ENCODE measurements at regions not wholly inside any gene's neighbourhood (a gene's known extent, or its start where the extent isn't known, plus 50 kb on each side); places are given as distances from the start of the nearest gene placed in this dataset.

GRCh38 chr12:65539023-65539422 is 260.5 kb downstream of the MSRB3 start:
- WGBS, 2 donors = 80 to 83% methylated on average over 1 of the region's 1 CpG
- Histone ChIP-seq H3K27me3 (ENCODE audit: control insufficient read depth in 1 of 2, insufficient read depth in 2 of 2, low read length in 2 of 2) (no peaks in the 10 kb centered on the region), H3K4me3 (ENCODE audit: low read depth in 1 of 2, low read length in 2 of 2) (no peak overlapping the region), H3K9me3 (ENCODE audit: control insufficient read depth in 2 of 2, insufficient read depth in 1 of 2, low read depth in 1 of 2, low read length in 1 of 2) (peaks cover 0 to 2% of the 10 kb centered on the region in 2 donors), H3K4me1 (ENCODE audit: control insufficient read depth in 2 of 2, insufficient read depth in 2 of 2, low read length in 1 of 2) (no peaks in the 10 kb centered on the region), H3K36me3 (ENCODE audit: control insufficient read depth in 2 of 2, insufficient read depth in 2 of 2, low read length in 1 of 2) (no peaks in the 10 kb centered on the region), H3K27ac (ENCODE audit: low read depth in 2 of 2, low read length in 1 of 2) (no peak overlapping the region)

- Histone ChIP-seq H3K27me3 (ENCODE audit: control insufficient read depth in 1 of 2, insufficient read depth in 2 of 2, low read length in 2 of 2) (no peaks in the 10 kb centered on the region), H3K9me3 (ENCODE audit: control insufficient read depth in 2 of 2, insufficient read depth in 1 of 2, low read depth in 1 of 2, low read length in 1 of 2) (peaks cover 0 to 2% of the 10 kb centered on the region in 2 donors), H3K36me3 (ENCODE audit: control insufficient read depth in 2 of 2, insufficient read depth in 2 of 2, low read length in 1 of 2) (no peaks in the 10 kb centered on the region), H3K4me3 (ENCODE audit: low read depth in 1 of 2, low read length in 2 of 2) (no peak overlapping the region), H3K4me1 (ENCODE audit: control insufficient read depth in 2 of 2, insufficient read depth in 2 of 2, low read length in 1 of 2) (no peaks in the 10 kb centered on the region), H3K27ac (ENCODE audit: low read depth in 2 of 2, low read length in 1 of 2) (no peak overlapping the region)
- 91 to 94% methylated on average over 1 of the region's 1 CpG for WGBS, 2 donors
These were observed 261.7 kb downstream of the MSRB3 start for GRCh38 chr12:65540140-65540539.

GRCh38 chr12:65546528-65546927 is 268.0 kb downstream of the MSRB3 start:
- Histone ChIP-seq H3K9me3 (ENCODE audit: control insufficient read depth in 2 of 2, insufficient read depth in 1 of 2, low read depth in 1 of 2, low read length in 1 of 2) (no peaks in the 10 kb centered on the region), H3K4me3 (ENCODE audit: low read depth in 1 of 2, low read length in 2 of 2) (no peak overlapping the region), H3K27me3 (ENCODE audit: control insufficient read depth in 1 of 2, insufficient read depth in 2 of 2, low read length in 2 of 2) (no peaks in the 10 kb centered on the region), H3K27ac (ENCODE audit: low read depth in 2 of 2, low read length in 1 of 2) (no peak overlapping the region), H3K36me3 (ENCODE audit: control insufficient read depth in 2 of 2, insufficient read depth in 2 of 2, low read length in 1 of 2) (no peaks in the 10 kb centered on the region), H3K4me1 (ENCODE audit: control insufficient read depth in 2 of 2, insufficient read depth in 2 of 2, low read length in 1 of 2) (no peaks in the 10 kb centered on the region)
- WGBS, 2 donors = 76 to 87% methylated on average over 4 of the region's 4 CpGs

- WGBS, 2 donors = 24% methylated on average over 22 of the region's 22 CpGs
- no peak overlapping the region for H3K4me3 ChIP-seq (ENCODE audit: low read depth in 1 of 2, low read length in 2 of 2)
- H3K9me3 ChIP-seq (ENCODE audit: control insufficient read depth in 2 of 2, insufficient read depth in 1 of 2, low read depth in 1 of 2, low read length in 1 of 2) = no peaks in the 10 kb centered on the region
- H3K4me1 ChIP-seq (ENCODE audit: control insufficient read depth in 2 of 2, insufficient read depth in 2 of 2, low read length in 1 of 2) = no peaks in the 10 kb centered on the region
- no peaks in the 10 kb centered on the region for H3K27me3 ChIP-seq (ENCODE audit: control insufficient read depth in 1 of 2, insufficient read depth in 2 of 2, low read length in 2 of 2)
- no peaks in the 10 kb centered on the region for H3K36me3 ChIP-seq (ENCODE audit: control insufficient read depth in 2 of 2, insufficient read depth in 2 of 2, low read length in 1 of 2)
- no peak overlapping the region for H3K27ac ChIP-seq (ENCODE audit: low read depth in 2 of 2, low read length in 1 of 2)
These were observed 267.4 kb upstream of the HMGA2 start for GRCh38 chr12:65556676-65557437.

GRCh38 chr12:65557438-65558181 is 266.7 kb upstream of the HMGA2 start:
- Histone ChIP-seq H3K27me3 (ENCODE audit: control insufficient read depth in 1 of 2, insufficient read depth in 2 of 2, low read length in 2 of 2) (no peaks in the 10 kb centered on the region), H3K27ac (ENCODE audit: low read depth in 2 of 2, low read length in 1 of 2) (no peak overlapping the region), H3K4me3 (ENCODE audit: low read depth in 1 of 2, low read length in 2 of 2) (no peak overlapping the region), H3K4me1 (ENCODE audit: control insufficient read depth in 2 of 2, insufficient read depth in 2 of 2, low read length in 1 of 2) (no peaks in the 10 kb centered on the region), H3K36me3 (ENCODE audit: control insufficient read depth in 2 of 2, insufficient read depth in 2 of 2, low read length in 1 of 2) (no peaks in the 10 kb centered on the region), H3K9me3 (ENCODE audit: control insufficient read depth in 2 of 2, insufficient read depth in 1 of 2, low read depth in 1 of 2, low read length in 1 of 2) (no peaks in the 10 kb centered on the region)
- WGBS, 2 donors = 66 to 77% methylated on average over 3 of the region's 3 CpGs

GRCh38 chr12:65560286-65560685 is 264.0 kb upstream of the HMGA2 start:
- Histone ChIP-seq H3K9me3 (ENCODE audit: control insufficient read depth in 2 of 2, insufficient read depth in 1 of 2, low read depth in 1 of 2, low read length in 1 of 2) (no peaks in the 10 kb centered on the region), H3K27me3 (ENCODE audit: control insufficient read depth in 1 of 2, insufficient read depth in 2 of 2, low read length in 2 of 2) (no peaks in the 10 kb centered on the region), H3K4me3 (ENCODE audit: low read depth in 1 of 2, low read length in 2 of 2) (no peak overlapping the region), H3K36me3 (ENCODE audit: control insufficient read depth in 2 of 2, insufficient read depth in 2 of 2, low read length in 1 of 2) (no peaks in the 10 kb centered on the region), H3K4me1 (ENCODE audit: control insufficient read depth in 2 of 2, insufficient read depth in 2 of 2, low read length in 1 of 2) (no peaks in the 10 kb centered on the region), H3K27ac (ENCODE audit: low read depth in 2 of 2, low read length in 1 of 2) (no peak overlapping the region)
- WGBS, 2 donors = 87 to 89% methylated on average over 2 of the region's 2 CpGs

GRCh38 chr12:65561798-65562382 is 262.4 kb upstream of the HMGA2 start:
- H3K9me3 ChIP-seq (ENCODE audit: control insufficient read depth in 2 of 2, insufficient read depth in 1 of 2, low read depth in 1 of 2, low read length in 1 of 2) = no peaks in the 10 kb centered on the region
- 84 to 87% methylated on average over 8 of the region's 8 CpGs for WGBS, 2 donors
- H3K27ac ChIP-seq (ENCODE audit: low read depth in 2 of 2, low read length in 1 of 2) = no peak overlapping the region
- no peak overlapping the region for H3K4me3 ChIP-seq (ENCODE audit: low read depth in 1 of 2, low read length in 2 of 2)
- no peaks in the 10 kb centered on the region for H3K27me3 ChIP-seq (ENCODE audit: control insufficient read depth in 1 of 2, insufficient read depth in 2 of 2, low read length in 2 of 2)
- H3K4me1 ChIP-seq (ENCODE audit: control insufficient read depth in 2 of 2, insufficient read depth in 2 of 2, low read length in 1 of 2) = no peaks in the 10 kb centered on the region
- no peaks in the 10 kb centered on the region for H3K36me3 ChIP-seq (ENCODE audit: control insufficient read depth in 2 of 2, insufficient read depth in 2 of 2, low read length in 1 of 2)

- Histone ChIP-seq H3K27ac (ENCODE audit: low read depth in 2 of 2, low read length in 1 of 2) (no peak overlapping the region), H3K4me1 (ENCODE audit: control insufficient read depth in 2 of 2, insufficient read depth in 2 of 2, low read length in 1 of 2) (no peaks in the 10 kb centered on the region)
- WGBS, 2 donors = 55 to 67% methylated on average over 11 of the region's 11 CpGs
These were observed 258.4 kb upstream of the HMGA2 start for GRCh38 chr12:65565601-65566560.

GRCh38 chr12:65566751-65567150 is 257.5 kb upstream of the HMGA2 start:
- H3K9me3 ChIP-seq (ENCODE audit: control insufficient read depth in 2 of 2, insufficient read depth in 1 of 2, low read depth in 1 of 2, low read length in 1 of 2) = no peaks in the 10 kb centered on the region
- H3K27me3 ChIP-seq (ENCODE audit: control insufficient read depth in 1 of 2, insufficient read depth in 2 of 2, low read length in 2 of 2) = no peaks in the 10 kb centered on the region
- no peak overlapping the region for H3K27ac ChIP-seq (ENCODE audit: low read depth in 2 of 2, low read length in 1 of 2)
- H3K4me1 ChIP-seq (ENCODE audit: control insufficient read depth in 2 of 2, insufficient read depth in 2 of 2, low read length in 1 of 2) = no peaks in the 10 kb centered on the region
- no peak overlapping the region for H3K4me3 ChIP-seq (ENCODE audit: low read depth in 1 of 2, low read length in 2 of 2)
- 47 to 59% methylated on average over 1 of the region's 1 CpG for WGBS, 2 donors
- no peaks in the 10 kb centered on the region for H3K36me3 ChIP-seq (ENCODE audit: control insufficient read depth in 2 of 2, insufficient read depth in 2 of 2, low read length in 1 of 2)

More at GRCh38 chr12:65565601-65566560, 258.4 kb upstream of the HMGA2 start:
- Histone ChIP-seq H3K27me3 (ENCODE audit: control insufficient read depth in 1 of 2, insufficient read depth in 2 of 2, low read length in 2 of 2) (no peaks in the 10 kb centered on the region), H3K9me3 (ENCODE audit: control insufficient read depth in 2 of 2, insufficient read depth in 1 of 2, low read depth in 1 of 2, low read length in 1 of 2) (no peaks in the 10 kb centered on the region), H3K36me3 (ENCODE audit: control insufficient read depth in 2 of 2, insufficient read depth in 2 of 2, low read length in 1 of 2) (no peaks in the 10 kb centered on the region), H3K4me3 (ENCODE audit: low read depth in 1 of 2, low read length in 2 of 2) (no peak overlapping the region)

Measured in esophagus (tissue), 2 donors.